Cardiac muscle cell (in vitro differentiated cells and primary cell): ENCODE measurements at regions not wholly inside any gene's neighbourhood (a gene's known extent, or its start where the extent isn't known, plus 50 kb on each side); places are given as distances from the start of the nearest gene placed in this dataset.

Experiments used
- DNase-seq, 2 donors: peaks; one replicate each; pipeline versions ENCODE4 v3.0.0 to v3.0.0-alpha.2; 2010 to 2017; ENCODE audit warnings: low read depth in 1 of 2, low spot score in 1 of 2
- H3K27ac ChIP-seq: fragments of 200-600 bp; sonication (generic); 2 replicates; pipeline ENCODE4 v1.5.1; 2016
- H3K27me3 ChIP-seq: fragments of 200-600 bp; sonication (generic); 2 replicates; pipeline ENCODE4 v1.6.0; 2016; ENCODE audit warnings: control low read depth
- H3K36me3 ChIP-seq: fragments of 200-600 bp; sonication (generic); 2 replicates; pipeline ENCODE4 v1.5.1; 2016; ENCODE audit warnings: control low read depth
- H3K4me1 ChIP-seq: fragments of 200-600 bp; sonication (generic); 2 replicates; pipeline ENCODE4 v1.8.1; 2017; ENCODE audit warnings: low read depth, mild to moderate bottlenecking, mixed run types
- H3K4me3 ChIP-seq: fragments of 200-600 bp; sonication (generic); 2 replicates; pipeline ENCODE4 v1.5.1; 2016; ENCODE audit warnings: mild to moderate bottlenecking
- H3K9me3 ChIP-seq: fragments of 200-600 bp; sonication (generic); 2 replicates; pipeline ENCODE4 v1.5.1; 2017; ENCODE audit warnings: low read depth, mild to moderate bottlenecking, control low read depth
- CTCF ChIP-seq: IDR thresholded peaks from 2 replicates; pipeline ENCODE4 v1.5.1; 2012; ENCODE audit warnings: low read depth, mild to moderate bottlenecking, low read length

DNA sequence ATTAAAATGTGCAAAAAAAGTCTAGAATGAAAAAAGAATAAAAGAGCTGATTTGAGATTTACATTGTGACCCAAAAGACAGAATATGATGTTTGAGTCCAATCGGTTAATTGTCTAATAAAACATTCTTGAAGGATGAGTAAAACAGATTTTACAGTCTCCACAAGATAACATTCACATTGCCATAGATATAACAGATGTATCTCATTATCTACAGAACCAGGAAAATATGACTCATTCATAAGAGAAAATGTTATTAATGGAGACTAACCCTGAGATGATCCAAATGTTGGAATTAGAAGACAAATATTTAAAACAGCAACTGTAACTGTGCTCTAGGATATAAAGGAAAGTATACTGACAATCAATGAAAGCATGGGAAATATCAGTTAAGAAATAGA lies 141.7 kb downstream of the RFX6 start:
- no peak for TF ChIP-seq CTCF

DNA sequence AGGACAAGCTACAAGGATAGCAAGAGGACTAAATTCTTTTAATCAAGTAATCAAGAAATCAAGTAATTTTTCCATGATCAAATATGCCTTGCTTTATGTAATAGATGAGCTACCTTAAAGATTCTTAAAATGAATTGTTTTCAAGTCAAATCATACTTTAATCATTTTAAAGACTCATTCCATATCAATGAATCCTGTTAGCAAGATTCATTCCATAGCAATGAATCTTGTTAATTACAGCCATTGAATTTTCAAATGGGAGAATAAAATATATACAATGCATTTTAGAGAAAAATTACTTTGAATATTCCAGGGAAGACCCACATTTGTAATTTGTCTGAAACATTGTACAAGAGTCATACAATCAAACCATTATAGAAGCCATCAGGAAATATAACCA lies 145.7 kb downstream of the RFX6 start:
- no peak for TF ChIP-seq CTCF
- Histone ChIP-seq H3K9me3 (no peaks in the 10 kb centered on the region), H3K27me3 (no peaks in the 10 kb centered on the region), H3K36me3 (no peaks in the 10 kb centered on the region), H3K4me3 (no peak overlapping the region), H3K4me1 (no peaks in the 10 kb centered on the region), H3K27ac (no peak overlapping the region)
- no peak for DNase-seq

More for the DNA sequence above, 141.7 kb downstream of the RFX6 start:
- Histone ChIP-seq H3K27me3 (no peaks in the 10 kb centered on the region), H3K27ac (no peak overlapping the region), H3K36me3 (no peaks in the 10 kb centered on the region), H3K9me3 (no peaks in the 10 kb centered on the region), H3K4me3 (no peak overlapping the region), H3K4me1 (no peaks in the 10 kb centered on the region)
- peak in 1 of 2 donors; percentile 7 for DNase-seq

DNA sequence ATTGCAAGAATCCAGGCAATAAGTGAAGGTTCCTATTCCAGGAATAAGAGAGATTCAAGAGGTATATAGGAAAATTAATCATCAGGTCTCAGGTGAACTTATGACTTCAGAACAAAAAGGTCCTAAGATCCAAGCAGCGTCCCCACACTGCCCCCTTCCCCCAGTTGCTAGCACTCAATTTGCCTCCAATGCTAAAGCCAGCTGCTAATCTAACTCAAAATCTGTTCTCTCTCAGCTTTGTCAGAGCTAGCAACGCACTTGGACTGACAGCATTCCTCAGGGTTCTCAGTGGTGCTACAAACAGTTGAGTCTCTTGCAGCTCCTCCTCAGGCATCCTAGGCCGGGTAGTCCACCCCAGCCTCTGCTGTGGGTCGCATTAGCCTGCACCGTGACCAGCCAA lies 148.3 kb downstream of the RFX6 start:
- Histone ChIP-seq H3K27ac (no peak overlapping the region), H3K4me1 (peaks cover 6% of the 10 kb centered on the region), H3K9me3 (no peaks in the 10 kb centered on the region), H3K27me3 (no peaks in the 10 kb centered on the region), H3K4me3 (no peak overlapping the region), H3K36me3 (no peaks in the 10 kb centered on the region)
- no peak for DNase-seq
- TF ChIP-seq CTCF, result no peak

DNA sequence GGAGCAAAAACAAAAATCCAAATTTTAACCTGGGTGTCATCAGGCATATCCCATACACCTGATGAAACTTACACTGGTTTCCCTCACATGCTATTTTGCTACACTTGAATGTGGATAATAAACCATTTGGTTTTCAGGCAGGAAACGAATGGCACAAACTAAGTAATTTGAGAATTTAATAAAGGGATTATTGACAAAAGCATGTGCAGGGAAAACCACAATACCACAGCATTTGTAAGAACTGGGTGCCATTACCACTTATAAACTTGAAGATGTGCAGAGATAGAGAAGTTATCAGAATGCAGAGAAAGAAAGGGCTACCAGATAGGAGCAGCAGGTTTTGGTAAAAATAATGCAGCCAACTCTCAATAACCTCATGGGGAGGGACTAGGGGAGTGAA lies 151.2 kb downstream of the RFX6 start:
- no peak overlapping the region for H3K27ac ChIP-seq
- H3K36me3 ChIP-seq, result no peaks in the 10 kb centered on the region
- H3K27me3 ChIP-seq, result no peaks in the 10 kb centered on the region
- H3K4me3 ChIP-seq, result no peak overlapping the region
- H3K9me3 ChIP-seq, result no peaks in the 10 kb centered on the region
- no peak for TF ChIP-seq CTCF
- DNase-seq, result no peak
- H3K4me1 ChIP-seq, result peaks cover 6% of the 10 kb centered on the region

DNA sequence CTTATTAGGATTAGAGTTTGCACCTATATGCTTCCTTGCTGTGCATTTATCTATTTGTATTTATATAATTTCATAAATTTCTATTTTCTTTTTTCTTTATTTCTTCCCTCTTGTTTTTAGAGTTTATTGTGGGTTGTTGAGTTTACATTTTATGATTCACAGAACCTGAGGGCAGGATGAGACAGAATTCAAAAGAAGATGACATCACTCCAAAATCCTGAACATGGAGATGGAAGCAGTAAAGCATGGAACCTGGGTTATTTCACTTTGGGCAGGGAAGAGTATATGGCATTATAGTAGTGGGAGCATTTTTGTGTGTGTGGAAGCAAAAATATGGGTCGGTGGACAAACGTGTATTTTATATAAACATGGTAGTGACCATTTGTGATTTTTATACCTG lies 157.5 kb downstream of the RFX6 start:
- Histone ChIP-seq H3K9me3 (no peaks in the 10 kb centered on the region), H3K36me3 (no peaks in the 10 kb centered on the region), H3K27me3 (peaks cover 11% of the 10 kb centered on the region), H3K27ac (no peak overlapping the region), H3K4me3 (no peak overlapping the region), H3K4me1 (peaks cover 9% of the 10 kb centered on the region)
- no peak for DNase-seq
- TF ChIP-seq CTCF, result no peak

DNA sequence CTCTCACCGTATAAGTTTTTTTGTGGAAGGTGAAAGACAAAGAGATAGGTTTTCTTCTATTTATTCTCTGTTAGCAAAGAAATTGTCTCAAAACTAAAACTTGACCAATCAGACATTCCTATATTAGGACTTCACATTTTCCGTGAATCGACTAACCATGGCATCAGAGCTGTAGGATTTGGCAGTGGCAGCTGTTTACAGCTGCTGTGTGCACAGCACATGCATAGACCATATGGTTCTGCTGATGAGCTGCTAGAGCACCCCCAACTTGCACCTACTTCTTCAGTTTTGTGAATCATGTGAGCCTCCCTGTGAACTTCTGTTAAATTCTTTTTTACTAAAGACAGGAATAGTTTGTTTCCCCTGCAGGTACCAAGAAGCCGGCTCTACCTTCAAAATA lies 157.9 kb downstream of the RFX6 start:
- no peak for DNase-seq

More for the DNA sequence above, 157.9 kb downstream of the RFX6 start:
- TF ChIP-seq CTCF, result no peak
- H3K27ac ChIP-seq, result no peak overlapping the region
- no peaks in the 10 kb centered on the region for H3K36me3 ChIP-seq
- no peaks in the 10 kb centered on the region for H3K9me3 ChIP-seq
- H3K4me1 ChIP-seq, result peaks cover 9% of the 10 kb centered on the region
- no peak overlapping the region for H3K4me3 ChIP-seq
- peaks cover 11% of the 10 kb centered on the region for H3K27me3 ChIP-seq
